A549 (cell line): ENCODE measurements at regions not wholly inside any gene's neighbourhood (a gene's known extent, or its start where the extent isn't known, plus 50 kb on each side); places are given as distances from the start of the nearest gene placed in this dataset.

Source experiments
- ATAC-seq, 2 experiments: fragments of 200-7000 bp in 1 of 2; fragments of >200 bp in 1 of 2; cut with Nextera tagmentation in 1 of 2; cut with Tn5 transposase in 1 of 2; 3 replicates each; pipeline versions ENCODE4 v1.8.0 to v1.9.1; 2018 to 2020; ENCODE audit warnings: mild to moderate bottlenecking in 1 of 2, moderate library complexity in 1 of 2
- CTCF ChIA-PET: fragments of 300-600 bp; sonication (Branson Sonifier 250); formaldehyde crosslinking; extraction: SDS; loops from one replicate; lab custom pipeline; 2021; ENCODE audit warnings: antibody characterized with exemption, inconsistent platforms; lab: Yijun Ruan, JAX
- POLR2A ChIA-PET: fragments of 350-600 bp; formaldehyde crosslinking; extraction: SDS; loops from one replicate; lab custom pipeline; 2021; ENCODE audit warnings: antibody characterized with exemption, inconsistent platforms; lab: Yijun Ruan, JAX
- DNase-seq, 2 experiments: peaks; one replicate each; pipeline versions ENCODE4 v3.0.0 to v3.0.0-alpha.2; 2011 to 2016; ENCODE audit warnings: low read depth in 1 of 2, low spot score in 1 of 2
- FAIRE-seq: peaks from 2 replicates; lab custom pipeline; 2011; peaks lifted over from hg19 to GRCh38; lab: Jason Lieb, UNC
- H3K27ac ChIP-seq, 2 experiments: fragments of >200 bp; sonication (Bioruptor Twin); formaldehyde crosslinking; 3 replicates each; pipeline ENCODE4 v1.5.1; 2016 to 2017
- H3K4me1 ChIP-seq: fragments of >200 bp; sonication (Bioruptor Twin); formaldehyde crosslinking; 3 replicates; pipeline ENCODE4 v1.6.1; 2016
- H3K4me2 ChIP-seq: fragments of >200 bp; sonication (Bioruptor Twin); formaldehyde crosslinking; 3 replicates; pipeline ENCODE4 v1.6.1; 2016
- H3K4me3 ChIP-seq: fragments of >200 bp; sonication (Bioruptor Twin); formaldehyde crosslinking; 3 replicates; pipeline ENCODE4 v1.5.1; 2016
- H3K9me3 ChIP-seq: fragments of >200 bp; sonication (Bioruptor Twin); formaldehyde crosslinking; 3 replicates; pipeline ENCODE4 v1.6.1; 2016
- CBX2 ChIP-seq: fragments of 200-600 bp; sonication (generic); IDR thresholded peaks from 2 replicates; pipeline ENCODE4 v1.6.1; 2016; ENCODE audit warnings: low read depth, mild to moderate bottlenecking, borderline replicate concordance
- CEBPB ChIP-seq, 2 experiments: fragments of >200 bp in 1 of 2; sonication (Bioruptor Twin) in 1 of 2; formaldehyde crosslinking in 1 of 2; IDR thresholded peaks; 2 replicates each; pipeline ENCODE4 v1.6.1; 2012 to 2016
- CHD4 ChIP-seq: fragments of 200-600 bp; sonication (generic); IDR thresholded peaks from 2 replicates; pipeline ENCODE4 v1.6.1; 2016; ENCODE audit warnings: antibody characterized with exemption, mild to moderate bottlenecking, borderline replicate concordance
- EHF ChIP-seq: fragments of 250-450 bp; sonication (Bioruptor Pico); IDR thresholded peaks from 2 replicates; pipeline ENCODE4 v1.5.0; 2020; ENCODE audit warnings: mild to moderate bottlenecking
- ESRRA ChIP-seq: fragments of 150-350 bp; IDR thresholded peaks from 2 replicates; pipeline ENCODE4 v1.6.1; 2014; ENCODE audit warnings: mild to moderate bottlenecking, low read length, borderline replicate concordance
- FOSB ChIP-seq: fragments of 250-450 bp; sonication (Bioruptor Pico); IDR thresholded peaks from 2 replicates; pipeline ENCODE4 v1.5.0; 2020; ENCODE audit warnings: mild to moderate bottlenecking, moderate library complexity
- FOSL2 ChIP-seq, 2 experiments: fragments of 450-650 bp in 1 of 2; fragments of >200 bp in 1 of 2; sonication (Bioruptor Twin) in 1 of 2; formaldehyde crosslinking; IDR thresholded peaks; 2 replicates each; pipeline versions ENCODE4 v1.5.0 to v1.6.1; 2016 to 2020; ENCODE audit warnings: mild to moderate bottlenecking in 1 of 2, moderate library complexity in 1 of 2
- GATA3 ChIP-seq: IDR thresholded peaks from 2 replicates; pipeline ENCODE4 v1.6.1; 2012; ENCODE audit warnings: borderline replicate concordance
- HDAC2 ChIP-seq: fragments of 200-600 bp; sonication (generic); IDR thresholded peaks from 2 replicates; pipeline ENCODE4 v1.6.1; 2016
- MAFK ChIP-seq: fragments of 450-650 bp; IDR thresholded peaks from 2 replicates; pipeline ENCODE4 v1.6.1; 2014; ENCODE audit not compliant: partially characterized antibody
- MAZ ChIP-seq: fragments of 150-350 bp; IDR thresholded peaks from 2 replicates; pipeline ENCODE4 v1.6.1; 2014; ENCODE audit warnings: antibody characterized with exemption, low read depth, low read length, borderline replicate concordance
- MYC ChIP-seq: IDR thresholded peaks from 2 replicates; pipeline ENCODE4 v1.6.1; 2012; ENCODE audit warnings: mild to moderate bottlenecking, inconsistent platforms, low read length, improper control_type of control experiment, borderline replicate concordance
- NR3C1 ChIP-seq: fragments of >200 bp; sonication (Bioruptor Twin); formaldehyde crosslinking; IDR thresholded peaks from 3 replicates; pipeline ENCODE4 v1.6.1; 2017
- PHF8 ChIP-seq: fragments of 200-600 bp; sonication (generic); IDR thresholded peaks from 2 replicates; pipeline ENCODE4 v1.6.1; 2016; ENCODE audit warnings: low read depth, mild to moderate bottlenecking, antibody characterized with exemption, moderate library complexity, borderline replicate concordance
- POLR2A ChIP-seq: IDR thresholded peaks from 2 replicates; pipeline ENCODE4 v1.6.1; 2012; ENCODE audit warnings: mild to moderate bottlenecking, low read length
- RARB ChIP-seq: fragments of 250-450 bp; sonication (Bioruptor Pico); IDR thresholded peaks from 2 replicates; pipeline ENCODE4 v1.8.0; 2021; ENCODE audit warnings: mild to moderate bottlenecking, moderate library complexity
- RCOR1 ChIP-seq: fragments of 150-350 bp; IDR thresholded peaks from 2 replicates; pipeline ENCODE4 v1.6.1; 2014; ENCODE audit warnings: antibody characterized with exemption, low read length, low read depth
- RFX5 ChIP-seq: fragments of 450-650 bp; IDR thresholded peaks from 2 replicates; pipeline ENCODE4 v1.7.1; 2014; ENCODE audit warnings: antibody characterized with exemption, mild to moderate bottlenecking, moderate library complexity
- ZNF302 ChIP-seq: fragments of 250-450 bp; sonication (Bioruptor Pico); IDR thresholded peaks from 2 replicates; pipeline ENCODE4 v1.9.0; 2021; ENCODE audit warnings: inconsistent platforms, mild to moderate bottlenecking, moderate library complexity
- ZSCAN20 ChIP-seq: fragments of 250-450 bp; sonication (Bioruptor Pico); IDR thresholded peaks from 2 replicates; pipeline ENCODE4 v1.8.0; 2022; ENCODE audit warnings: mild to moderate bottlenecking, moderate library complexity
- WGBS: methylation state at CpG from one replicate; pipeline ENCODE4 v1.1.6; 2017; ENCODE audit errors: missing lambda C conversion rate; 5-methylcytosine and 5-hydroxymethylcytosine counted together
- TF ChIP-seq, protein P1 (sequence below): IDR thresholded peaks from 2 replicates; pipeline ENCODE4 v1.6.1; 2012; ENCODE audit warnings: low read depth, borderline replicate concordance
- TF ChIP-seq, protein P2 (sequence below): fragments of >200 bp; sonication (Bioruptor Twin); formaldehyde crosslinking; IDR thresholded peaks from 2 replicates; pipeline ENCODE4 v1.6.1; 2016

GRCh38 chr1:221604948-221605347, 136.9 kb downstream of the DUSP10 start:
- FAIRE-seq (no peak), DNase-seq (no peak), ATAC-seq (no peak)
- ChIA-PET CTCF (no interaction called here), POLR2A (no interaction called here)
- H3K9me3 ChIP-seq = no peaks in the 10 kb centered on the region
- no peak overlapping the region for H3K4me2 ChIP-seq
- no peak overlapping the region for H3K4me3 ChIP-seq
- peaks cover 13% of the 10 kb centered on the region; the same call in 2 of the 3 replicates for H3K4me1 ChIP-seq
- no peak for TF ChIP-seq MYC
- TF ChIP-seq RFX5 = no peak
- no peak for TF ChIP-seq HDAC2
- H3K27ac ChIP-seq = no peak overlapping the region

DNA sequence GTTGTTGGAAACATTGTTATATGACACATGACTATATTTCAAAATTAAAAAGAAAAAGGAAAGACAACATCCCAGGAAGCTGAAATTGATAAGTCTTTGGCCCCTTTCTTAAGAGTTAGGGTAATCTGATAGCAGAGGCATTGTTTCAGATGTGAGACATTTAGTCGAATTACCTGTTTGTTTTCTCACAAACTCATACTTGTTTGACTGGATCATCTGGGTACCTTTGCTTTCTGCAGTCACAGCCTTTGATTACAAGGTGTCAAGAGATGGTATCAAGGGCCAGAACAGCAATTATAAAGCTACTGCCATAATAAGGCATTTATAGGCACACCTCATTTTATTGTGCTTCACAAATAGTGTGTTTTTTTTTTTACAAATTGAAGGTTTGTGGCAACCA, 136.3 kb downstream of the DUSP10 start:
- no peak for DNase-seq
- no peak overlapping the region for H3K27ac ChIP-seq
- H3K4me3 ChIP-seq = no peak overlapping the region
- CTCF ChIA-PET = interaction anchor here (0.6 to 0.7 kb wide), 2 partner anchors 11 to 317 kb away, joined by 3 to 4 read pairs; no protein-coding TSS in a partner anchor
- FAIRE-seq = no peak
- peaks cover 13% of the 10 kb centered on the region; the same call in 2 of the 3 replicates for H3K4me1 ChIP-seq
- 64% methylated on average over 1 of the region's 1 CpG for WGBS
- H3K4me2 ChIP-seq = no peak overlapping the region
- no peak for ATAC-seq
- TF ChIP-seq CEBPB (IDR thresholded peaks at IDR 0.05) = no peak
- TF ChIP-seq HDAC2 = no peak
- no peak for TF ChIP-seq GATA3
- no peak for TF ChIP-seq ESRRA
- no peak for TF ChIP-seq PHF8
- no peak for TF ChIP-seq MAZ
- POLR2A ChIA-PET = no interaction called here
- no peaks in the 10 kb centered on the region for H3K9me3 ChIP-seq

- H3K27ac ChIP-seq = no peak overlapping the region
- ATAC-seq (no peak), FAIRE-seq (no peak), DNase-seq (no peak)
- H3K9me3 ChIP-seq = no peaks in the 10 kb centered on the region
- ChIA-PET POLR2A (no interaction called here), CTCF (interaction anchor here (0.7 to 1.0 kb wide), 2 partner anchors 9 to 317 kb away, joined by 3 to 4 read pairs; no protein-coding TSS in a partner anchor)
- H3K4me1 ChIP-seq = peaks cover 15% of the 10 kb centered on the region; the same call in 2 of the 3 replicates
- 86% methylated on average over 4 of the region's 4 CpGs for WGBS
- TF ChIP-seq RARB (CRISPR knock-in tag) (no peak), NR3C1 (no peak), CEBPB (IDR thresholded peaks at IDR 0.05) (no peak), ZSCAN20 (CRISPR knock-in tag) (no peak), RCOR1 (no peak), FOSL2 (IDR thresholded peaks at IDR 0.05) (no peak), FOSL2 (CRISPR knock-in tag; IDR thresholded peaks at IDR 0.05) (no peak), MAFK (no peak), CHD4 (no peak), POLR2A (no peak), MYC (no peak), FOSB (no peak), CBX2 (no peak)
- TF ChIP-seq, protein P1, sequence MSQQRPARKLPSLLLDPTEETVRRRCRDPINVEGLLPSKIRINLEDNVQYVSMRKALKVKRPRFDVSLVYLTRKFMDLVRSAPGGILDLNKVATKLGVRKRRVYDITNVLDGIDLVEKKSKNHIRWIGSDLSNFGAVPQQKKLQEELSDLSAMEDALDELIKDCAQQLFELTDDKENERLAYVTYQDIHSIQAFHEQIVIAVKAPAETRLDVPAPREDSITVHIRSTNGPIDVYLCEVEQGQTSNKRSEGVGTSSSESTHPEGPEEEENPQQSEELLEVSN = no peak
- TF ChIP-seq, protein P2, sequence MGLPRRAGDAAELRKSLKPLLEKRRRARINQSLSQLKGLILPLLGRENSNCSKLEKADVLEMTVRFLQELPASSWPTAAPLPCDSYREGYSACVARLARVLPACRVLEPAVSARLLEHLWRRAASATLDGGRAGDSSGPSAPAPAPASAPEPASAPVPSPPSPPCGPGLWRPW = no peak
- H3K4me2 ChIP-seq = no peak overlapping the region
- no peak overlapping the region for H3K4me3 ChIP-seq
Measured at GRCh38 chr1:221606256-221606655, 135.6 kb downstream of the DUSP10 start.

- peaks cover 33% of the 10 kb centered on the region for H3K4me1 ChIP-seq
- ATAC-seq (no peak), FAIRE-seq (no peak), DNase-seq (no peak)
- no peak overlapping the region for H3K4me3 ChIP-seq
- ChIA-PET POLR2A (no interaction called here), CTCF (no interaction called here)
- TF ChIP-seq FOSL2 (IDR thresholded peaks at IDR 0.05) (no peak), FOSL2 (CRISPR knock-in tag; IDR thresholded peaks at IDR 0.05) (peak; percentile 49; the same call in 1 of the 2 replicates), ZNF302 (CRISPR knock-in tag) (no peak), GATA3 (0 out of 2 replicates have a peak, but pooled peaks have one; percentile 36), EHF (CRISPR knock-in tag) (no peak)
- TF ChIP-seq, protein P1 = no peak
- H3K27ac ChIP-seq = no peak overlapping the region
- H3K4me2 ChIP-seq = peak overlapping the region; percentile 31; the same call in 2 of the 3 replicates
- H3K9me3 ChIP-seq = no peaks in the 10 kb centered on the region
Measured at GRCh38 chr1:221608835-221609320, 133.0 kb downstream of the DUSP10 start.
